Stomach (tissue), 8 donors: ENCODE measurements at regions not wholly inside any gene's neighbourhood (a gene's known extent, or its start where the extent isn't known, plus 50 kb on each side); places are given as distances from the start of the nearest gene placed in this dataset.

Experiments
- DNase-seq, 2 donors: peaks; one replicate each; pipeline versions ENCODE4 v3.0.0 to v3.0.0-alpha.2; 2013 to 2019
- H3K27ac ChIP-seq, 5 donors: fragments of 200-600 bp in 4 of 5; sonication (generic) in 4 of 5; one replicate each; pipeline ENCODE4 v1.5.1; 2013 to 2019; ENCODE audit warnings: mild to moderate bottlenecking in 1 of 5, moderate library complexity in 1 of 5
- H3K27me3 ChIP-seq, 3 donors: fragments of 200-600 bp; sonication (generic); one replicate each; pipeline ENCODE4 v1.5.1; 2017 to 2019; ENCODE audit warnings: mixed run types in 1 of 3
- H3K36me3 ChIP-seq, 4 donors: fragments of 200-600 bp; sonication (generic); 1 replicate in 3 of 4; 2 replicates in 1 of 4; pipeline ENCODE4 v1.5.1; 2016 to 2019
- H3K4me1 ChIP-seq, 4 donors: fragments of 200-600 bp; sonication (generic); one replicate each; pipeline ENCODE4 v1.5.1; 2016 to 2019
- H3K4me3 ChIP-seq, 4 donors: fragments of 200-600 bp; sonication (generic) in 3 of 4; one replicate each; pipeline ENCODE4 v1.5.1; 2016 to 2019; ENCODE audit warnings: mild to moderate bottlenecking in 1 of 4
- H3K9me3 ChIP-seq, 4 donors: fragments of 200-600 bp; sonication (generic); one replicate each; pipeline ENCODE4 v1.5.1; 2016 to 2019
- EP300 ChIP-seq: sonication (generic); formaldehyde crosslinking; IDR thresholded peaks from one replicate; pipeline ENCODE4 v1.6.1; 2017; ENCODE audit warnings: antibody characterized with exemption
- POLR2A ChIP-seq, 4 donors: fragments of 450-650 bp; IDR thresholded peaks; one replicate each; pipeline ENCODE4 v1.6.1; 2016; ENCODE audit warnings: antibody characterized with exemption in 4 of 4, control low read depth in 2 of 4, mild to moderate bottlenecking in 1 of 4, moderate library complexity in 1 of 4
- POLR2AphosphoS5 ChIP-seq, 3 donors: sonication (generic); formaldehyde crosslinking; IDR thresholded peaks; one replicate each; pipeline ENCODE4 v1.6.1; 2016; ENCODE audit warnings: antibody characterized with exemption in 3 of 3
- WGBS, 5 donors: extraction: QIAGEN DNeasy Blood & Tissue Kit in 3 of 5; methylation state at CpG; one replicate each; pipeline versions ENCODE4 v1.1.5 to v1.1.7; 2013 to 2018; 5-methylcytosine and 5-hydroxymethylcytosine counted together
- intact Hi-C: fragments of 100-400 bp; cut with DNase I; formaldehyde crosslinking; loops from one replicate; pipeline ENCODE4 v1.15.1; 2023; ENCODE audit warnings: low total_unique reads
- TF ChIP-seq, protein P1 (sequence below), 7 experiments: fragments of 450-650 bp in 4 of 7; fragments of 200-600 bp in 3 of 7; sonication (generic) in 3 of 7; IDR thresholded peaks; one replicate each; pipeline ENCODE4 v1.5.1; 2016 to 2019; ENCODE audit warnings: antibody characterized with exemption in 7 of 7, control low read depth in 2 of 7, mild to moderate bottlenecking in 1 of 7
- donor health status: healthy with polysubstance abuse.
- donor health status: Bipolar disorder and iron deficiency.
- donor health status: healthy.

- Histone ChIP-seq H3K27ac (peak overlapping the region; percentile 27 to 60 (median 43)), H3K27me3 (no peaks in the 10 kb centered on the region), H3K4me3 (no peak overlapping the region), H3K4me1 (peaks cover 4 to 21% (median 5%) of the 10 kb centered on the region in 4 donors), H3K9me3 (no peaks in the 10 kb centered on the region), H3K36me3 (no peaks in the 10 kb centered on the region)
- 39 to 70% (median 56%) methylated on average over 17 of the region's 17 CpGs for WGBS, 5 donors
- DNase-seq, result peak; percentile 68 to 80
- intact Hi-C loops, result no loop called here
- TF ChIP-seq POLR2AphosphoS5 (IDR thresholded peaks at IDR 0.05) (peak in 2 of 3 donors; percentile 39 to 60), POLR2A (IDR thresholded peaks at IDR 0.05) (no peak)
Observed at GRCh38 chr9:27654629-27655285, 81.5 kb upstream of the C9orf72 start.

GRCh38 chr9:27655441-27655840 lies 82.2 kb upstream of the C9orf72 start:
- H3K27ac ChIP-seq, result peak overlapping the region in 2 of 5 donors; percentile 30 to 56

GRCh38 chr9:27659001-27659400 lies 85.7 kb upstream of the C9orf72 start:
- no peaks in the 10 kb centered on the region for H3K27me3 ChIP-seq
- no peak overlapping the region for H3K27ac ChIP-seq
- intact Hi-C loops, result no loop called here
- H3K9me3 ChIP-seq, result no peaks in the 10 kb centered on the region
- no peaks in the 10 kb centered on the region for H3K36me3 ChIP-seq
- no peak overlapping the region for H3K4me3 ChIP-seq
- TF ChIP-seq, protein P1, sequence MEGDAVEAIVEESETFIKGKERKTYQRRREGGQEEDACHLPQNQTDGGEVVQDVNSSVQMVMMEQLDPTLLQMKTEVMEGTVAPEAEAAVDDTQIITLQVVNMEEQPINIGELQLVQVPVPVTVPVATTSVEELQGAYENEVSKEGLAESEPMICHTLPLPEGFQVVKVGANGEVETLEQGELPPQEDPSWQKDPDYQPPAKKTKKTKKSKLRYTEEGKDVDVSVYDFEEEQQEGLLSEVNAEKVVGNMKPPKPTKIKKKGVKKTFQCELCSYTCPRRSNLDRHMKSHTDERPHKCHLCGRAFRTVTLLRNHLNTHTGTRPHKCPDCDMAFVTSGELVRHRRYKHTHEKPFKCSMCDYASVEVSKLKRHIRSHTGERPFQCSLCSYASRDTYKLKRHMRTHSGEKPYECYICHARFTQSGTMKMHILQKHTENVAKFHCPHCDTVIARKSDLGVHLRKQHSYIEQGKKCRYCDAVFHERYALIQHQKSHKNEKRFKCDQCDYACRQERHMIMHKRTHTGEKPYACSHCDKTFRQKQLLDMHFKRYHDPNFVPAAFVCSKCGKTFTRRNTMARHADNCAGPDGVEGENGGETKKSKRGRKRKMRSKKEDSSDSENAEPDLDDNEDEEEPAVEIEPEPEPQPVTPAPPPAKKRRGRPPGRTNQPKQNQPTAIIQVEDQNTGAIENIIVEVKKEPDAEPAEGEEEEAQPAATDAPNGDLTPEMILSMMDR (IDR thresholded peaks at IDR 0.05), result no peak
- TF ChIP-seq POLR2A (IDR thresholded peaks at IDR 0.05) (no peak), POLR2AphosphoS5 (IDR thresholded peaks at IDR 0.05) (no peak), EP300 (no peak)
- DNase-seq, result no peak
- H3K4me1 ChIP-seq, result peaks cover 4 to 30% (median 5%) of the 10 kb centered on the region in 4 donors
- WGBS, 5 donors, result 72 to 78% (median 76%) methylated on average over 4 of the region's 4 CpGs

More at GRCh38 chr9:27655441-27655840, 82.2 kb upstream of the C9orf72 start:
- TF ChIP-seq POLR2AphosphoS5 (IDR thresholded peaks at IDR 0.05), result no peak
- TF ChIP-seq POLR2A (IDR thresholded peaks at IDR 0.05), result no peak
- TF ChIP-seq EP300, result no peak
- TF ChIP-seq, protein P1 (IDR thresholded peaks at IDR 0.05), result no peak
- no peak for DNase-seq
- Histone ChIP-seq H3K36me3 (no peaks in the 10 kb centered on the region), H3K4me3 (no peak overlapping the region), H3K9me3 (no peaks in the 10 kb centered on the region), H3K4me1 (peaks cover 4 to 21% (median 5%) of the 10 kb centered on the region in 4 donors), H3K27me3 (no peaks in the 10 kb centered on the region)
- intact Hi-C loops, result no loop called here
- WGBS, 5 donors, result 53 to 82% (median 76%) methylated on average over 2 of the region's 2 CpGs

- no peak overlapping the region for H3K4me3 ChIP-seq
- no peak overlapping the region for H3K27ac ChIP-seq
- no peaks in the 10 kb centered on the region for H3K9me3 ChIP-seq
- intact Hi-C loops, result no loop called here
- H3K27me3 ChIP-seq, result no peaks in the 10 kb centered on the region
- TF ChIP-seq, protein P1 (IDR thresholded peaks at IDR 0.05), result no peak
- TF ChIP-seq POLR2AphosphoS5 (IDR thresholded peaks at IDR 0.05) (no peak), EP300 (no peak), POLR2A (IDR thresholded peaks at IDR 0.05) (no peak)
- WGBS, 5 donors, result 50 to 67% (median 57%) methylated on average over 3 of the region's 3 CpGs
- H3K4me1 ChIP-seq, result peaks cover 4 to 30% (median 5%) of the 10 kb centered on the region in 4 donors
- DNase-seq, result no peak
- H3K36me3 ChIP-seq, result no peaks in the 10 kb centered on the region
Observed at GRCh38 chr9:27659571-27659970, 86.3 kb upstream of the C9orf72 start.

DNA sequence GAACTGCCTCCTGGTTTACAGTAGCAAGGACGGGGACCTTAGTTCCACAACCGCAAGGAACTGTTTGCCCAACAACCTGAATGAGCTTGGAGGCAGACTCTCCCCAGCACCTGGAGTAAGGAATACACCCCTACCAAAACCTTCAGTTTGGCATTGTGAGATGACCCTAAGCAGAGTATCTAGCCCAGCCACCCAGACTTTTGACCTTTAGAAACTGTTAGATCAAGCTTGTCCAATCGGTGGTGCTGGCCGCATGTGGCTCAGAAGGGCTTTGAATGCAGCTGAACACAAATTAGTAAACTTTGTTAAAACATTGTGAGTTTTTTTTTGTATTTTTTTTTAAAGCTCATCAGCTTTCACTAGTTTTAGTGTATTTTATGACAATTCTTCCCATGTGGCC lies 86.9 kb upstream of the C9orf72 start:
- Histone ChIP-seq H3K4me1 (peaks cover 2 to 28% (median 2%) of the 10 kb centered on the region in 4 donors), H3K36me3 (no peaks in the 10 kb centered on the region), H3K9me3 (no peaks in the 10 kb centered on the region), H3K4me3 (no peak overlapping the region), H3K27ac (no peak overlapping the region), H3K27me3 (no peaks in the 10 kb centered on the region)
- TF ChIP-seq POLR2A (IDR thresholded peaks at IDR 0.05) (no peak), EP300 (no peak), POLR2AphosphoS5 (IDR thresholded peaks at IDR 0.05) (no peak)
- TF ChIP-seq, protein P1 (IDR thresholded peaks at IDR 0.05), result no peak
- WGBS, 5 donors, result 65 to 94% (median 88%) methylated on average over 4 of the region's 4 CpGs
- DNase-seq, result no peak
- intact Hi-C loops, result no loop called here
